ENCODE measurements at regions not wholly inside any gene's neighbourhood (a gene's known extent, or its start where the extent isn't known, plus 50 kb on each side); places are given as distances from the start of the nearest gene placed in this dataset.

DNA sequence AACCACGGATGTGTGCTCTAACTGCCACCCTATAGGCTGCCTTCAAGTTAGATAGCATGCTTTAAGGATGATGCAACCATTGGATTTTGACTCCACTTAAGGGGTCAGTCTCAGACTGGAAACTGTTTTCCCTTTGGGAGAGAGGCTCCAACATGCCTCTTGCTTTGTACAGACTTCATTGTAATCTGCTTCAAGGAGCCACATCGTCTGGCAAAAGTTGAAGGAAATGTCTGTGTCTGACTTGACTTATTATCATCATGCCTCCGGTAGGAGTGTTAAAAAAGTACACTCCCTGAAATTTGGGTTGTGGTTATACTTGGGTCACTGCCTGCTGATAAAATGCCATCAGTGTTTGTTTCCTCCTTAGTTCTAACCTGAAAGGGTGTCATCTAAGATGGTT is 245.4 kb upstream of the CDIN1 start:
- DNase-seq (ENCODE audit: low read depth in 1 of 2, low spot score in 1 of 2), result no peak
- H3K4me2 ChIP-seq, result no peak overlapping the region
- no peak for ATAC-seq

DNA sequence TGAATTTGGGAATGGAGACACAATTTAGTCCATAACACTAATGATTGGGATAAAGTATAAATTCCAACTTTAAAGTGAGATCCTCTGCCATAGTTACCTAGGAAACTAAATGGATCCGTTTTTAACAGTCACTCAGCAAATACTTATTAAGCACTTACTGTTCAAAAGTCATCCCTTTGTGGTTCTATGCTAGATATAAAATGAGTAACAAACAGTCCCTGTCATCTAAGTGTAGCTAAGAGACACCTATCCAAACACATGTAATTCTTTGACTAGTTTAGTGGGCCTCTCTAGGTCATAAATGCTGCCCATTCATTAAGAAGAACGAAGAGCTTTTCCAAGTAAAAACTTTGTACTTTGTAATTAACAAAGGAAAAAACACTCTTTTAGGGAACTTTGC is 244.2 kb upstream of the CDIN1 start:
- Histone ChIP-seq H3K4me1 (no peaks in the 10 kb centered on the region), H3K9me3 (no peaks in the 10 kb centered on the region), H3K4me3 (no peak overlapping the region), H3K4me2 (no peak overlapping the region), H3K27ac (no peak overlapping the region)
- DNase-seq (ENCODE audit: low read depth in 1 of 2, low spot score in 1 of 2) (no peak), FAIRE-seq (no peak), ATAC-seq (no peak)
- WGBS (ENCODE audit: missing lambda C conversion rate), result 72% methylated on average over 2 of the region's 2 CpGs
- TF ChIP-seq, protein P1, sequence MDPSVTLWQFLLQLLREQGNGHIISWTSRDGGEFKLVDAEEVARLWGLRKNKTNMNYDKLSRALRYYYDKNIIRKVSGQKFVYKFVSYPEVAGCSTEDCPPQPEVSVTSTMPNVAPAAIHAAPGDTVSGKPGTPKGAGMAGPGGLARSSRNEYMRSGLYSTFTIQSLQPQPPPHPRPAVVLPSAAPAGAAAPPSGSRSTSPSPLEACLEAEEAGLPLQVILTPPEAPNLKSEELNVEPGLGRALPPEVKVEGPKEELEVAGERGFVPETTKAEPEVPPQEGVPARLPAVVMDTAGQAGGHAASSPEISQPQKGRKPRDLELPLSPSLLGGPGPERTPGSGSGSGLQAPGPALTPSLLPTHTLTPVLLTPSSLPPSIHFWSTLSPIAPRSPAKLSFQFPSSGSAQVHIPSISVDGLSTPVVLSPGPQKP (IDR thresholded peaks at IDR 0.05; ENCODE audit: low read depth, low read length), result no peak
- TF ChIP-seq NFE2L2 (conservative IDR thresholded peaks at IDR 0.05; ENCODE audit: low read length), result no peak
- no peak for TF ChIP-seq RARB (CRISPR knock-in tag; IDR thresholded peaks at IDR 0.05)
- no peak for TF ChIP-seq PHF8 (IDR thresholded peaks at IDR 0.05; ENCODE audit: borderline replicate concordance, low read depth)
- TF ChIP-seq, protein P2, sequence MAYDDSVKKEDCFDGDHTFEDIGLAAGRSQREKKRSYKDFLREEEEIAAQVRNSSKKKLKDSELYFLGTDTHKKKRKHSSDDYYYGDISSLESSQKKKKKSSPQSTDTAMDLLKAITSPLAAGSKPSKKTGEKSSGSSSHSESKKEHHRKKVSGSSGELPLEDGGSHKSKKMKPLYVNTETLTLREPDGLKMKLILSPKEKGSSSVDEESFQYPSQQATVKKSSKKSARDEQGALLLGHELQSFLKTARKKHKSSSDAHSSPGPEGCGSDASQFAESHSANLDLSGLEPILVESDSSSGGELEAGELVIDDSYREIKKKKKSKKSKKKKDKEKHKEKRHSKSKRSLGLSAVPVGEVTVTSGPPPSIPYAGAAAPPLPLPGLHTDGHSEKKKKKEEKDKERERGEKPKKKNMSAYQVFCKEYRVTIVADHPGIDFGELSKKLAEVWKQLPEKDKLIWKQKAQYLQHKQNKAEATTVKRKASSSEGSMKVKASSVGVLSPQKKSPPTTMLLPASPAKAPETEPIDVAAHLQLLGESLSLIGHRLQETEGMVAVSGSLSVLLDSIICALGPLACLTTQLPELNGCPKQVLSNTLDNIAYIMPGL (CRISPR knock-in tag; IDR thresholded peaks at IDR 0.05; ENCODE audit: borderline replicate concordance), result no peak
- no peak for TF ChIP-seq FOXS1 (CRISPR knock-in tag; IDR thresholded peaks at IDR 0.05)
- TF ChIP-seq HDAC2 (IDR thresholded peaks at IDR 0.05), result no peak
- no peak for TF ChIP-seq GATA3 (IDR thresholded peaks at IDR 0.05; ENCODE audit: borderline replicate concordance)
- TF ChIP-seq, protein P3, sequence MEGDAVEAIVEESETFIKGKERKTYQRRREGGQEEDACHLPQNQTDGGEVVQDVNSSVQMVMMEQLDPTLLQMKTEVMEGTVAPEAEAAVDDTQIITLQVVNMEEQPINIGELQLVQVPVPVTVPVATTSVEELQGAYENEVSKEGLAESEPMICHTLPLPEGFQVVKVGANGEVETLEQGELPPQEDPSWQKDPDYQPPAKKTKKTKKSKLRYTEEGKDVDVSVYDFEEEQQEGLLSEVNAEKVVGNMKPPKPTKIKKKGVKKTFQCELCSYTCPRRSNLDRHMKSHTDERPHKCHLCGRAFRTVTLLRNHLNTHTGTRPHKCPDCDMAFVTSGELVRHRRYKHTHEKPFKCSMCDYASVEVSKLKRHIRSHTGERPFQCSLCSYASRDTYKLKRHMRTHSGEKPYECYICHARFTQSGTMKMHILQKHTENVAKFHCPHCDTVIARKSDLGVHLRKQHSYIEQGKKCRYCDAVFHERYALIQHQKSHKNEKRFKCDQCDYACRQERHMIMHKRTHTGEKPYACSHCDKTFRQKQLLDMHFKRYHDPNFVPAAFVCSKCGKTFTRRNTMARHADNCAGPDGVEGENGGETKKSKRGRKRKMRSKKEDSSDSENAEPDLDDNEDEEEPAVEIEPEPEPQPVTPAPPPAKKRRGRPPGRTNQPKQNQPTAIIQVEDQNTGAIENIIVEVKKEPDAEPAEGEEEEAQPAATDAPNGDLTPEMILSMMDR (IDR thresholded peaks at IDR 0.05), result no peak
- no peak for TF ChIP-seq HOXB13 (CRISPR knock-in tag; IDR thresholded peaks at IDR 0.05; ENCODE audit: low read depth)
- TF ChIP-seq RCOR1 (IDR thresholded peaks at IDR 0.05; ENCODE audit: low read depth, low read length), result no peak
- no peak for TF ChIP-seq KDM5A (IDR thresholded peaks at IDR 0.05)
- no peak for TF ChIP-seq EP300 (IDR thresholded peaks at IDR 0.05)
- no peak for TF ChIP-seq CBX8 (IDR thresholded peaks at IDR 0.05)
- ChIA-PET CTCF (no interaction called here), POLR2A (no interaction called here)

More for the DNA sequence above, 245.4 kb upstream of the CDIN1 start:
- Histone ChIP-seq H3K9me3 (no peaks in the 10 kb centered on the region), H3K27ac (no peak overlapping the region), H3K4me3 (no peak overlapping the region), H3K4me1 (no peaks in the 10 kb centered on the region)
- CTCF ChIA-PET, result interaction anchor here (0.7 kb wide), 1 partner anchor 269 kb away, joined by 3 read pairs; no protein-coding TSS in a partner anchor
- 44% methylated on average over 3 of the region's 3 CpGs for WGBS (ENCODE audit: missing lambda C conversion rate)
- TF ChIP-seq, protein P4, sequence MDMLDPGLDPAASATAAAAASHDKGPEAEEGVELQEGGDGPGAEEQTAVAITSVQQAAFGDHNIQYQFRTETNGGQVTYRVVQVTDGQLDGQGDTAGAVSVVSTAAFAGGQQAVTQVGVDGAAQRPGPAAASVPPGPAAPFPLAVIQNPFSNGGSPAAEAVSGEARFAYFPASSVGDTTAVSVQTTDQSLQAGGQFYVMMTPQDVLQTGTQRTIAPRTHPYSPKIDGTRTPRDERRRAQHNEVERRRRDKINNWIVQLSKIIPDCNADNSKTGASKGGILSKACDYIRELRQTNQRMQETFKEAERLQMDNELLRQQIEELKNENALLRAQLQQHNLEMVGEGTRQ (IDR thresholded peaks at IDR 0.05), result no peak
- POLR2A ChIA-PET, result no interaction called here
- no peak for FAIRE-seq

DNA sequence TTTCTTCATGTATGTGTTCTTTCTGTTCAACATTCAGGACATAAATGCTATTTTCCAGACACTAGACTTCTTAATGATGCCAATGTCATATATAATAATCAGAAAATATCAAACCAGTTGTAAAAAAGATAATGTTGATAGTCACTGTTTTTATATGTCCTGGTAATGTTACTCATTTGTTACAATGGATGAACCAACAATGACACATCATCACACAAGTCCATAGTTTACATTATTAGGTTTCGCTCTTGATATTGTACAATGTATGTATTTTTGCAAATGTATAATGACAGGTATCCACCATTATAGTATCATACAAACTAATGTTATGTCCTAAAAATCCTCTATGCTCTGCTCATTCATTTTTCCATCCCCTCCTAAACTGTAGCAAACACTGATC is 243.8 kb upstream of the CDIN1 start:
- POLR2A ChIA-PET, result no interaction called here
- ATAC-seq, result no peak
- no peak overlapping the region for H3K4me2 ChIP-seq
- 91% methylated on average over 1 of the region's 1 CpG for WGBS (ENCODE audit: missing lambda C conversion rate)
- H3K4me3 ChIP-seq, result no peak overlapping the region
- no peaks in the 10 kb centered on the region for H3K9me3 ChIP-seq
- TF ChIP-seq HEYL (CRISPR knock-in tag; IDR thresholded peaks at IDR 0.05), result no peak
- no peak for TF ChIP-seq ESRRA (IDR thresholded peaks at IDR 0.05; ENCODE audit: borderline replicate concordance, low read length)
- TF ChIP-seq, protein P5, sequence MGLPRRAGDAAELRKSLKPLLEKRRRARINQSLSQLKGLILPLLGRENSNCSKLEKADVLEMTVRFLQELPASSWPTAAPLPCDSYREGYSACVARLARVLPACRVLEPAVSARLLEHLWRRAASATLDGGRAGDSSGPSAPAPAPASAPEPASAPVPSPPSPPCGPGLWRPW (IDR thresholded peaks at IDR 0.05), result no peak
- DNase-seq (ENCODE audit: low read depth in 1 of 2, low spot score in 1 of 2), result no peak
- no peaks in the 10 kb centered on the region for H3K4me1 ChIP-seq
- no peak overlapping the region for H3K27ac ChIP-seq
- FAIRE-seq, result no peak
- CTCF ChIA-PET, result no interaction called here
